ENCODE measurements at regions not wholly inside any gene's neighbourhood (a gene's known extent, or its start where the extent isn't known, plus 50 kb on each side); places are given as distances from the start of the nearest gene placed in this dataset.
"Not testable (repeated sequence)": the region's sequence is repeated elsewhere in the genome, so short reads cannot be mapped to it uniquely, and the experiment has no call there.

DNA sequence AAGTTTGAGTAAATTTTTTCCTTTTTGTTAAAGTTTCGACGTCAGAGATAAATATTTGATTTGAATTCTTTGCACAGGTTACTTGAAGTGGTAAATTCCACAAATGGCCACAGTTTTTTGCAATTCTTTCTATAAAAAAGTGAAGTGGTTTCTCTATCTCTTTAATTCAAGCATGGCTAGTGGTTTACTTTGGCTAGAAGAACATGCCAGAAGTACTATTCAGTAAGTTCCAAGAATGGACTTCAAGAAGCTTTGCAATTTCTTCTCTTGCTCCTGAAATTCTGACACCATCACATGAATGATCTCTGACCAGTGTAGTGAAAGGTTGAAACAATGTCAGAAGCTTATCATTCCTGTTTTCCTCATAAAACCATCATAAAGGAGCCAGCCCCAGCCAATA is 55.7 kb upstream of the RNPC3 start:
- no peaks in the 10 kb centered on the region for H3K9me3 Mint-ChIP-seq

DNA sequence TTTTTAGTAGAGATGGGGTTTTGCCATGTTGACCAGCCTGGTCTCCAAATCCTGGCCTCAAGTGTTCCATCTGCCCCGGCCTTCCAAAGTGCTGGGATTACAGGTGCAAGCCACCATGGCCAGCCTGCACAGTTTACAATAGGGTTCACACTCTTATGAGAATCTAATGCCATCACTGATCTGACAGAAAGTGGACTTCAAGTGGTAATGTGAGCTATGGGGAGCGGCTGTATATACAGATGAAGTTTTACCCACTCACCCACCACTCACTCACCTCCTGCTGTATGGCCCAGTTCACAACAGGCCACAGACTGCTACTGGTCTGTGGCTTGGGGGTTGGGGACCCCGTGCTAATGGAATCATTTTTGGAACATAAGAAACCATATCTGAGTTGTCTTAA is 58.4 kb upstream of the RNPC3 start:
- Mint-ChIP-seq H3K4me3 (no peak overlapping the region), H3K27ac (no peak overlapping the region), H3K36me3 (no peaks in the 10 kb centered on the region), H3K9me3 (no peaks in the 10 kb centered on the region), H3K4me1 (no peaks in the 10 kb centered on the region)
- no peak for DNase-seq (ENCODE audit: low spot score in 2 of 2)
- peak; percentile 32 for ATAC-seq

More for the DNA sequence above, 55.7 kb upstream of the RNPC3 start:
- no peak overlapping the region for H3K4me3 Mint-ChIP-seq
- no peaks in the 10 kb centered on the region for H3K4me1 Mint-ChIP-seq
- no peaks in the 10 kb centered on the region for H3K36me3 Mint-ChIP-seq
- no peak for ATAC-seq
- H3K27ac Mint-ChIP-seq = no peak overlapping the region
- no peak for DNase-seq (ENCODE audit: low spot score in 2 of 2)

DNA sequence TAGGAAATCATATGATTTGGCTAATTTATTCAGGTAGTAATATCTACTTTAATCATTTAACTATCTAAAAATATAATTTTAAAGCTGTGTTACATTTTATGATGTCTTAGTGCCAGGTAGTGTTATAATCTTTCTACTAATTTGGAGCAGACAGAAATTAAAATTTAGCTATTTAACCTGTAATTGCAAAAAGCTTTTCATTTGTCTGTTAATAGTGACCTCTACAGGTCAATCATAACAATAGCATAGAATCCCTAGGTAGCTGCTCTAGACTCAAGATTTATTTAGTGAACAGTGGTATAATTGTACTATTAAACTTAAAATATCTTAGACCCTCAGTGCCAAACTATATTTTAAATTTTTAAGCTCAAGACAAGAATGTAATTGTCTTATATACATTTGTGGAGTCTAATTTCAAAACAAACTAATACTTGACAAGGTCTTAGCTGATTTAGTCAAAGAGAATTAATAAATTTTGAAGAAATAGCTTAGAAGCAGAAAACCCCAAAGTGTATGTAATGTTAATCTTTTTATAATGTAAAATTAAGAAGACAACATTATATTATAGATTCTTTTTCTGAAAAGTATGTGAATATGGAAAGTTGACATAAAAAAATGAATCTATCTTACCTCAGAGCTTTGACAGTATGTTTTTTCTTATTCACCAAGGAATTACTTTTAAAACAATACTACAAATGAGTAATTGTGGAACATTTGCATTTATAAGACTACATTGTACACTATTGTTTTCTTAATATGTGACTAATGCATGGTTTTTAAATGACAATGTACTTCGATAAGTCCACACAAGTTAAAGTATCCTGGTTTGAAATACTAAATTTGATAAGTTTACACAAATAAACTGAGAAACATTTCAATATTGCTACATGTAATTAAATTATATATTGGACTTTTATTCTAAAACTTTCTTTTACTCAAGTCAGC is 64.1 kb upstream of the RNPC3 start:
- DNase-seq (ENCODE audit: low spot score in 2 of 2) = no peak
- no peak for ATAC-seq
- Mint-ChIP-seq H3K4me1 (no peaks in the 10 kb centered on the region), H3K36me3 (no peaks in the 10 kb centered on the region), H3K4me3 (no peak overlapping the region), H3K27ac (no peak overlapping the region), H3K9me3 (no peaks in the 10 kb centered on the region)

DNA sequence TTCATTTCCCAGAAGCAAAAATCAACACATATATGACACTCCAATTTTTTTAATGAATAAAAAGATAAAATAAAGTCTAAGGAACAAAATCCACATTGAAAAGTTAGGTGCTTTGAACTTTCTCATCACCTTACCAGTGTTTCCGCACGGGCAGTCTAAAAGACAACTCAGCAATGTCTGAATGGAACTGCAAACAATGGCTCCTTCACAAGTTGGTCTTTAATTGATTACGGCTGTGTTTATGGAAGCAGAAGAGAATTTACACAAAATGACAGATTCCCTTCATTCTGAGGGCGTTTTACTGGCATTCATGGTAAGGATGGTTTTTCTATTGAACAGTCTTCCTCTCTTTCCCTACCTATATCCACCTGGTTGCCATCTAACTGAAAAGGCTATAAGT is 65.0 kb upstream of the RNPC3 start:
- ATAC-seq (no peak), DNase-seq (ENCODE audit: low spot score in 2 of 2) (no peak)
- H3K9me3 Mint-ChIP-seq = no peaks in the 10 kb centered on the region
- no peak overlapping the region for H3K4me3 Mint-ChIP-seq
- H3K4me1 Mint-ChIP-seq = no peaks in the 10 kb centered on the region
- no peaks in the 10 kb centered on the region for H3K36me3 Mint-ChIP-seq
- H3K27ac Mint-ChIP-seq = no peak overlapping the region

DNA sequence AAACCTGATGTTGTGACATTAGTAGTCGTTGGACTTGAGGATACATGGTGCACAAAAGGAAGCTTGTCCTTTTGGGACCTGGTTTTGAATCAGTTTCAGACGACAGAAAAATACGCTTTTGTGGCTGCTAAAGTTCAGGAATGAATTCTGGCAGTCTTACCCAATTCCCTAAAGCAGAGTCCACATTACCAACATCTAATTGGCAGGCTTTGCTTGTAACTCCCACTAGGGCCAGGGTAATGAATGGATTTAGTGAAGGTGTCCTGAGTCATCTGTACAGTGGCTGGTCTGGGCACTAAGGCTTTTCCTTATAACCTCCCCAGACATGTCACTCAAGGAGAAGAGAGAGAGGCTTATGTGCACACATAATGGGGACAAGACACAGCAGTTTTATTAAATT is 66.2 kb upstream of the RNPC3 start:
- Mint-ChIP-seq H3K9me3 (no peaks in the 10 kb centered on the region), H3K4me3 (no peak overlapping the region), H3K27ac (no peak overlapping the region), H3K36me3 (no peaks in the 10 kb centered on the region), H3K4me1 (no peaks in the 10 kb centered on the region)
- ATAC-seq (no peak), DNase-seq (ENCODE audit: low spot score in 2 of 2) (no peak)

DNA sequence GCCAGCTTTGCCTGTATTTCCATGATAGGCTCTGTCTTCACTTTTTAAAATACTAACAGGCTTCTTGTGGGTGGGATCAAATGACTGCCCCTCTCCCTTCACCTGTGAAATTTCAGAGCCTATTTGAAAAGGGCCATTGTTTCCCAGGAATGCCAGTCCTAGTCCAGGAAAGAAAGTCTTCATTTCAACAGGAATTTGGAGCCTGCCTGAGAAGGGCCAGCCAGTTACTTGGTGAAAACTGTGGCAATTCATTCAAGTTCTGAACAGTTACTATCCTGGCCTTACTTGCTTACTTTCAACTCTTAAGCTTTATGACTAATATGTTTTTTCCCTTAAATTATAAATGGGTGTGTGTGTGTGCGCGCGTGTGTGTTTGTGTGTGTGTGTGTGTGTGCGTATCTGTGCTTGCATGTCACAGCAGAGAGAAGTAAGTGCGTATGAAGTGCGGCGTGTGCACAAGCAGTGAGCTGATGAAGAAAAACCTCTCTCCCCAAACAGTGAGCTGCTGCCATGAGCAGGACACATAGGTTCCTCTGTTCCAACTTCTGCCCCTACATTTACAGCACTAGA is 67.5 kb upstream of the RNPC3 start:
- Mint-ChIP-seq H3K9me3 (no peaks in the 10 kb centered on the region), H3K4me3 (no peak overlapping the region), H3K4me1 (no peaks in the 10 kb centered on the region), H3K36me3 (no peaks in the 10 kb centered on the region), H3K27ac (no peak overlapping the region)
- DNase-seq (ENCODE audit: low spot score in 2 of 2) (no peak), ATAC-seq (no peak)

DNA sequence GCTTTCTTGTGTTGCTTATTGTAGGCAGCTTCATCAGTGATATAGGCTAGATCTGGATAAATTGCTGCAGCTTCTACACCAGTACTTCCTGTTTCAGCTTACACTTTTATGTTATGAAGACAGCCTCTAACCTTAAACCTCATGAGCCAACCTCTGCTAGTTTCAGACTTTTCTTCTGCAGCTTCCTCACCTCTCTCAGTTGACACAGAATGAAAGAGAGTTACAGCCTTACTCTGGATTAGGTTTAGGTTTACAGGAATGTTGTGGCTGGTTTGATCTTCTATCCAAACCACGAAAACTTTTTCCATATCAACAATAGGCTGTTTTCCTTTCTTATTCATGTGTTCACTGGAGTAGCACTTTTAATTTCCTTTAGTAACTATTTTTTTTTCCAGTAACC is 76.9 kb upstream of the RNPC3 start:
- no peak overlapping the region for H3K27ac Mint-ChIP-seq
- H3K4me1 Mint-ChIP-seq = no peaks in the 10 kb centered on the region
- H3K9me3 Mint-ChIP-seq = peaks cover 3% of the 10 kb centered on the region
- DNase-seq (ENCODE audit: low spot score in 2 of 2) (no peak), ATAC-seq (no peak)
- no peak overlapping the region for H3K4me3 Mint-ChIP-seq
- H3K36me3 Mint-ChIP-seq = no peaks in the 10 kb centered on the region

DNA sequence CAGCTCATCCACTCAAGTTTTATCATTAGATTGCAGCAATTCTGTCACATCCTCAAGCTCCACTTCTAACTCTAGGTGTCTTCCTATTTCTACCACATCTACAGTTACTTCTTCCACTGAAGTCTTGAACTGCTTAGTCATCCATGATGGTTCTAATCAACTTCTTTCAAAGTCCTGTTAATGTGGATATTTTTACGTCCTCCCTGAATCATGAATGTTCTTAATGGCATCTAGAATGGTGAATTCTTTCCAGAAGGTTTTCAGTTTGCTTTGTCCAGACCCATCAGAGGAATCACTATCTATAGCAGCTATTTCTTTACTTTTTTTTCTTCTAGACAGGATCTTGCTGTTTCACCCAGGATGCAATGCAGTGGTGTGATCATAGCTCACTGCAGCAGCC is 78.0 kb upstream of the RNPC3 start:
- no peak overlapping the region for H3K4me3 Mint-ChIP-seq
- peaks cover 3% of the 10 kb centered on the region for H3K9me3 Mint-ChIP-seq
- H3K4me1 Mint-ChIP-seq = no peaks in the 10 kb centered on the region
- H3K27ac Mint-ChIP-seq = no peak overlapping the region
- no peaks in the 10 kb centered on the region for H3K36me3 Mint-ChIP-seq
- DNase-seq (ENCODE audit: low spot score in 2 of 2) = no peak
- ATAC-seq = no peak

DNA sequence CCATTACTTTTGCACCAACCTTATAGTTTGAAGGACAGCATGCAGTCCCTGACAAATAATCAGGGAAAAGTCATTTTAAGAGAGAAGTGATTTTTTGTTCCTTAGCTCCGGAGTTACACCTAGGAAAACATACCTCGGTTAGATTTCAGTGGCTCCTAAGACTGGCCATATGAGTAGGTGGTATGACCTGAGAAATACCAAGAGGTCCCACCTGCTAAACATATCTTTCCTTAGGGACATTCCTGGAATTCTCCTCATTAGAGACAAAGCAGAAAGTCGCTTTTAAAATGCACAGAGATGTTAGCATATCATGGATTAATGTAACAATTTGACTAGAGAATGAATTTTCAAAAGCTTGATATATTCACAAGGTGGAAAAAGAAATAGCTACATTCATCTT is 84.2 kb upstream of the RNPC3 start:
- Mint-ChIP-seq H3K4me1 (no peaks in the 10 kb centered on the region), H3K9me3 (peaks cover 3% of the 10 kb centered on the region), H3K4me3 (no peak overlapping the region), H3K36me3 (no peaks in the 10 kb centered on the region), H3K27ac (no peak overlapping the region)
- no peak for DNase-seq (ENCODE audit: low spot score in 2 of 2)
- ATAC-seq = no peak

DNA sequence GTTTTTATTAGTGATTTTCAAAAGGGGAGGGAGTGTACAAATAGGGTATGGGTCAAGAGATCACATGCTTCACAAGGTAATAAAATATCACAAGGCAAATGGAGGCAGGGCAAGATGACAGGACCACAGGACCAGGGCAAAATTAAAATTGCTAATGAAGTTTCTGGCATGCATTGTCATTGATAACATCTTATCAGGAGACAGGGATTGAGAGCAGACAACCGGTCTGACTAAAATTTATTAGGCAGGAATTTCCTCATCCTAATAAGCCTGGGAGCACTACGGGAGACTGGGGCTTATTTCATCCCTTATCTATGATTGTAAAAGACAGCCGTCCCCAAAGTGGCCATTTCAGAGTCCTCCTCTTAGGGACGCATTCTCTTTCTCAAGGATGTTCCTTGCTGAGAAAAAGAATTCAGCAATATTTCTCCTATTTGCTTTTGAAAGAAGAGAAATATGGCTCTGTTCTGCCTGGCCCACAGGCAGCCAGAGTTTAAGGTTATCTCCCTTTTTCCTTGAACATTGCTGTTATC is 88.9 kb upstream of the RNPC3 start:
- ATAC-seq; H3K4me3 Mint-ChIP-seq; H3K9me3 Mint-ChIP-seq; H3K4me1 Mint-ChIP-seq; H3K27ac Mint-ChIP-seq; DNase-seq (ENCODE audit: low spot score in 2 of 2); H3K36me3 Mint-ChIP-seq: not testable (repeated sequence)

DNA sequence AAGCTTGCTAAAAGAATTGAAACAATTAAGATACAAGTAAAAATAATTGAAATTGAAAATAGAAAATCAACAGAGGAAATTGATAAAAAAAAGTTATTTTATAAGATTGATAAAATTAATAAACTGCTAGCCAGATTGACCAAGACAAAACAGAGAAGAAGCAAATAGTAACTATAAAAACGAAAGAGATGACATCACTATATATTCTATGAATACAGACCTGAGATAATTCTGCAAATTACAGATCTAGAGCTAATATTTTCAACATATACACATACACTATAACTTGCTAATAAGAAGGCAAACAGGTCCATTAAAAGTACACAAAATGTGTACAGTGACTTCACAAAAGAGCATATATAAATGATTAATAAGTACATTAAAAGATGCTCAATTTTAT is 90.1 kb upstream of the RNPC3 start:
- DNase-seq (ENCODE audit: low spot score in 2 of 2) = no peak
- ATAC-seq = no peak
- Mint-ChIP-seq H3K27ac (no peak overlapping the region), H3K9me3 (peaks cover 3% of the 10 kb centered on the region), H3K4me1 (no peaks in the 10 kb centered on the region), H3K4me3 (no peak overlapping the region), H3K36me3 (no peaks in the 10 kb centered on the region)

DNA sequence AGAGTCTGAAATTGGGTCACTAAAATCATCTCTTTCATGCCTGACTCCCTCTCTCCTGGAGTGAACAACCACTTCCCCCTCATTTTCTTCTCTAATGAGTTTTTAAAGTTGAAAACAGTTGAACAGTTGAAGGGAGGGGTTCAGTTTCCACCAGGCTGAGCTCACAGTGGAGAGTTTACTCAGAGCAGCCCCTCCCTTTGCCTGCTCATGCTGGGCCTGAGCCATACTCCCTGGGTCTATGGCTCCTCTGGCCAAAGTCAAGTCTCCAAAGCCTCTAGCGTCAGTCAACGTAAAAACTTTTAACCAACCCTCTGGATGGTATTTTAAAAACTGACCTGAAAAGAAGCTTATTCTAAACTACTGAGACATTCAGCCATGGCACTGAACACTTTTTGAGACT is 100.8 kb upstream of the RNPC3 start:
- Mint-ChIP-seq H3K4me1 (no peaks in the 10 kb centered on the region), H3K4me3 (no peak overlapping the region), H3K27ac (no peak overlapping the region), H3K9me3 (peaks cover 3% of the 10 kb centered on the region), H3K36me3 (no peaks in the 10 kb centered on the region)
- DNase-seq (ENCODE audit: low spot score in 2 of 2) = no peak
- ATAC-seq = peak; percentile 24

DNA sequence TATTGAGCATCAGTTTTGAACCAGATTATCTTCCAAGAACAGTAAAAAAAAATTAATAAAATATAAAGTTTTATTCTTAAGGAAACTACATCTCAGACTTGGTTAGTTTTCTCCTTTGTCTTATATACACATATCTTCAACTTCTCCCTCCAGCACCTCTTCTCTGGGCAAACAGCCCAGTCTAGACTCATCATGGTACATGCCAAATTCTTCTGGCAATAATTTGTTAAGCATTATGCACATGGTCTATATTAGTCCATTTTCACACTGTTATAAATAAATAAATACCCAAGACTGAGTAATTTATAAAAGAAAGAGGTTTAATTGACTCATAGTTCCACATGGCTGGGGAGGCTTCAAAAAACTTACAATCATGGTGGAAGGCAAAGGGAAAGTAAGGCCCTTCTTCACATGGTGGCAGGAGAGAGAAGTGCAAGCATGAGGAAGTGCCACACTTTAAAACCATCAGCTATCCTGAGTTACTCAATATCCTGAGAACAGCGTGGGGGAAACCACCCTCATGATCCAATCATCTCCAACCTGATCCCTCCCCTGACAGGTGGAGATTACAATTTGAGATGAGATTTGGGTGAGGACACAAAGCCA is 108.7 kb upstream of the RNPC3 start:
- Mint-ChIP-seq H3K4me1 (no peaks in the 10 kb centered on the region), H3K36me3 (no peaks in the 10 kb centered on the region)

DNA sequence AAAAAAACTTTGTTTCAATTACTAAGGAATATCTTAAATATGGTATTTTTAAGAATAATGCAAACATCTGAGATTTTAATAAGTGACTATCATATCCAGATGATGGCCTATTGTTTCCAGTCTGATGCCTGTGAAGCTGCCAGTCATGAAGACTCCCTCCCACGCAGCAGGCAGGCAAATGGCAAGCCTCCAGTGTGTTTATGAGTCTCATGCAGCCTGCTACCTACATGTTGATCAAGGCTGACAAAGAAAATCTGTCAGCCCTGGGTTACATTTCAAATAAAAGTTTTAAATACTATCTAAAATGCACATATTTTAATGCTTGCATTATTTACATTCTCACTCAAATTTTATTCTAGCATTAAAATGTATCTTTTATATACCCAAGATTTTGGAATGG is 137.6 kb upstream of the RNPC3 start:
- no peak for ATAC-seq
- no peak overlapping the region for H3K27ac Mint-ChIP-seq
- no peak for DNase-seq (ENCODE audit: low spot score in 2 of 2)
- no peaks in the 10 kb centered on the region for H3K4me1 Mint-ChIP-seq
- H3K9me3 Mint-ChIP-seq = peaks cover 10% of the 10 kb centered on the region
- H3K36me3 Mint-ChIP-seq = no peaks in the 10 kb centered on the region
- H3K4me3 Mint-ChIP-seq = no peak overlapping the region

More for the DNA sequence above, 108.7 kb upstream of the RNPC3 start:
- Mint-ChIP-seq H3K4me3 (no peak overlapping the region), H3K27ac (no peak overlapping the region), H3K9me3 (peaks cover 2% of the 10 kb centered on the region)
- DNase-seq (ENCODE audit: low spot score in 2 of 2) (no peak), ATAC-seq (no peak)

DNA sequence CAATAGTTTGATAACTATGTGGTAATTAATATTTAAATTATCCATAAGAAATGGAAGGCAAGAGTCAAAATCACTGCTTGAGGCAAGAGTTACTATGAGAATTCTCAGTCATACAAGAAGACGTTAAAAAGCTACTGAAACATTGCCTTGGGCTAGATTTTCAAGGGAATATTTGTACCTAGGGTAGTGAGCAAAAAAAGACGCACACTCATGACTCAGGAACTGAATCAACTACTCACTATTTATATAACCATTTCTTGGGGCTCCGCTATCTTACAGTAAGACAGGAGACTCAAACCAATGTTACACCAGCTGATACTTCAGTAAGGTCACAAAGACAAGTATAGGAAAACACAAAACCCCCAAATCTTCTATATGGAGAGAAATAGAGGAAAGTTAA is 151.5 kb upstream of the RNPC3 start:
- H3K4me3 Mint-ChIP-seq = no peak overlapping the region
- H3K4me1 Mint-ChIP-seq = no peaks in the 10 kb centered on the region
- H3K36me3 Mint-ChIP-seq = no peaks in the 10 kb centered on the region
- peaks cover 6% of the 10 kb centered on the region for H3K9me3 Mint-ChIP-seq
- no peak for ATAC-seq
- no peak for DNase-seq (ENCODE audit: low spot score in 2 of 2)
- H3K27ac Mint-ChIP-seq = no peak overlapping the region

DNA sequence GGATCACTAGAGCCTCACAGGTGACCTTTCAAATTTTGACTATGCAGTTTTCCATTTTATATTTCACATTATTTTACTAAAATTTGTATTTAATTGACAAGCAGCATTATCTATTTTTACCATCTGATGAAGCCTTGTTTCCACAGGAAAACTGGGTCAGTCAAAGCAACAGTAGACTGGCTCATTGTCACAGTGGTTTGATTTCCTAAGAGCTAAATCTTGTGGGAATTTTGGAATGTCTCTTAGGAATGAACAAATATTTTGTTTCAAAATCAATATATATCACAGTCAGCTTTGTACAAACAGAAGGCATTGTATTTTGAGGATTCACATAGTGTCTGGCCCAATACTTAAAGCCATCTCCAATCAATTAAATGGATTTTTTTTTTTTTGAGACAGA is 152.6 kb upstream of the RNPC3 start:
- no peak for DNase-seq (ENCODE audit: low spot score in 2 of 2)
- no peak for ATAC-seq
- H3K36me3 Mint-ChIP-seq = no peaks in the 10 kb centered on the region
- H3K4me1 Mint-ChIP-seq = no peaks in the 10 kb centered on the region
- no peak overlapping the region for H3K27ac Mint-ChIP-seq
- peaks cover 2% of the 10 kb centered on the region for H3K9me3 Mint-ChIP-seq
- no peak overlapping the region for H3K4me3 Mint-ChIP-seq

Measured in stimulated activated effector memory CD8-positive, alpha-beta T cell treated with anti-CD3 and anti-CD28 coated beads, Interleukin-12 subunit alpha, Interleukin-12 subunit beta, amount 100 ng/mL, for 72 hours (primary cell).